Activated gamma-delta T cell treated with Interleukin-2 at 50 U/mL for 16 hours (primary cell): ENCODE measurements at regions not wholly inside any gene's neighbourhood (a gene's known extent, or its start where the extent isn't known, plus 50 kb on each side); places are given as distances from the start of the nearest gene placed in this dataset.

Source experiments
- DNase-seq: peaks from one replicate; pipeline ENCODE4 v3.0.0-alpha.2; 2020

DNA sequence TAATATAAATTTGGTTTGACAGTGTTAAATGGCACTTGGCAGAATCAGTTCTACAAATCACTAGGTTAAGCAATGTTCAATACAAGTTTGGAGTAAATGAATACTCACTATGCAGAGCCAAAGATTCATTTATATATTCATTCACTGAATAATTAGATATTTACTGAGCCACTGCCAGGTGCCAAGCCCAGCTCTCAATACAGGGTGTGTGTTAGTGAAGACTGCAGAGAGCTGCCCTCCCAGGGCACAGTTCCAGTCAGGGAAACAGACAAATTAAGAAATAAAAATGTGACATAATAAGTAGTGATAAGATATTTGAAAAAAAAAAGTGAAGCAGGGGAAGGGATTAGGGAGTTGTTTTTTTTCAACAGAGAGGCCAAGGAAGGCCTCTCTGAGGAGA, 411.7 kb downstream of the KCNRG start:
- no peak for DNase-seq

DNA sequence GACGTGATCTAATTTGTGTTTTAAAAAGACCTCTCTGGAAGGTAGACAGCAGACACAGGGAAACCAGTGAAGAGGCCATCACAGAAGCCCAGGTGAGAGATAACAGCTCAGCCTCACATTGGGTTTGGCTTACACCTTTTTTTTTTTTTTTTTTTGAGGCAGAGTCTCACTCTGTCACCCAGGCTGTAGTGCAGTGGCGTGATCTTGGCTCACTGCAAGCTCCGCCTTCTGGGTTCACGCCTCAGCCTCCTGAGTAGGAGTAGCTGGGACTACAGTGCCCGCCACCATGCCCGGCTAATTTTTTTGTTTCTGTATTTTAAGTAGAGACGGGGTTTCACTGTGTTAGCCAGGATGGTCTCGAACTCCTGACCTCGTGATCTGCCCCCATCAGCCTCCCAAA, 412.3 kb downstream of the KCNRG start:
- peak; percentile 34 for DNase-seq

DNA sequence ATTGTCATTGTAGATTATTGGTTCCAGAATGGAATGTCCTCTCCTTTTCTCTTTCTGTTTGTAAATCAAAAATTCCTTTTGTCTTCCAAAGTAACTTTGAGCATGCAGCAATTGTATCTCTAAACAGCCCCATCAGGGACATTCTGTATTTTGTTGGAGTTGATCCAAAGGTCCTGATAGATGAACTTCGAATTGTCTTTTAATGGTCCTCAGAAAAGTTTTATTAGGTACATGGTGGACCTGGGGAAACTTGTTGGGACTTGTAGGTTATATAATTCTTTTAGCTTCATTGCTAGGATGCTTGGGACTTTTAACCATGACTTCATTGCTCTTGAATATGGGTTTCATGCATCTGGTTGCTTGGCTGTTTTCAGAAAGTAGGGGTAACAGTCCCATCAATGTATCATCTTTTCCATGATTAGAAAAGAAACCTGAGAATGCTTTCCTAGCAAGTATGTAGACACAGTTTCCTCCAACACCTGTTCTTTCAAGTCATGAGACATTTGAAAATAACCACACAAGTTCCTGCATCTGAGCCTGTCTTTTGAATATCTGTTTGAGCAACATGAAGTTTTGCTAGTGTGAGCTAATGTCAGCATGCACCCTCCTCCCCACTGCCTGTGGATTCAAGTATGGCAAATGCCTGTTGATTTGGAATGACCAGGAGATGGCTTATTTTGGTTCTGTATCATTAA, 413.1 kb downstream of the KCNRG start:
- DNase-seq: no peak

DNA sequence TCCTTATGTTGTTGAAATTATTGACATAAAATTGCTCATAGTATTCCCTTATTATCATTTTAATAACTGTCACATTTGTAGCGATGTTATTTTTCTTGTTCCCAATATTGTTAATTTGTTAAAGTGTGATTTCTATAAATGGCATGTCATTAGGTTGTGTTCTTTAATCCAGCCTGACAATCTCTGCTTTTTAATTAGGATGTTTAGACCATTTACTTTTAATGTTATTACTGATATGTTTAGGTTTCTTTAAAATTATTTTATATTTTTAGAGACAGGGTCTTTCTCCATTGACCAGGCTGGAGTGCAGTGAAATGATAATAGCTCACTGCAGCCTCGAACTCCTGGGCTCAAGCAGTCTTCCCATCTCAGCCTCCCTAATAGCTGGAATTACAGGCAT, 408.5 kb downstream of the DLEU7 start:
- no peak for DNase-seq

DNA sequence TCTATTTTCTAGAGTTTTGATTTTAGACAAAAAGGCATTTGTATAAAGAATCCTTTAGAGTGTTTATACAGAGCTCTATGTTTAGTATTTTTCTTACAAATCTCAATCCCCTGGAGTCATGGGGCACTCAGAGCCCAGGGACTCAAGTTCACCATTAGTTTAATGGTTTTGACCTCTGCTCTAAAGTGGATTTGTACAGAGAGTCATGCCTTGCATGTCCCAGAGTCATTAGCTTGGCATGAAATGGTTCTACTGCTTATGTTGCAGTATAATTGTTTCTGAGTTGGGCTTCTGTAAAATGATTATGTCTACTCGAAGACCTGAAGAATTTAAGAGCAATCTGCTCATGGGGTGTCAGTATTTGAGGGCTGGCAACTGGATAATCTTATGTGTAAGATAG, 406.2 kb downstream of the DLEU7 start:
- no peak for DNase-seq

- DNase-seq: no peak
Observed at GRCh38 chr13:50438351-50438750, 405.1 kb downstream of the DLEU7 start.

- no peak for DNase-seq
Observed at GRCh38 chr13:50441130-50441529, 402.4 kb downstream of the DLEU7 start.

- no peak for DNase-seq
Observed at GRCh38 chr13:50444726-50445125, 398.8 kb downstream of the DLEU7 start.

DNA sequence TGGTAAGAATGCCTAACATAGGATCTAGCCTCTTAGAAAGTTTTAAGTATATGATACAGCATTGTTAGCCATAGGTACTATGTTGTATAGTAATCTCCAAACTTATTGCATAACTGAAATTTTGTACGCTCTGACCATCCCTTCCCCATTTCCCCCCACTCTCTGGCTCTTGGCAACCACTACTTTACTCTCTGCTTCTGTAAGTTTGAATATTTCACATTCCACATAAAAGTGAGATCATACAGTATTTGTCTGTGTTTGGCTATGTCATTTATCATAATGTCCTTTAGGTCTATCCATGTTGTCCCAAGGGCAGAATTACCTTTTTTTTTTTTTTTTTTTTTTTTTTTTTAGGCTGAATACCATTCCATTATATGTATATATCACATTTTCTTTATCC, 396.9 kb downstream of the DLEU7 start:
- no peak for DNase-seq

- DNase-seq: no peak
Observed at GRCh38 chr13:50448535-50448998, 394.9 kb downstream of the DLEU7 start.

DNA sequence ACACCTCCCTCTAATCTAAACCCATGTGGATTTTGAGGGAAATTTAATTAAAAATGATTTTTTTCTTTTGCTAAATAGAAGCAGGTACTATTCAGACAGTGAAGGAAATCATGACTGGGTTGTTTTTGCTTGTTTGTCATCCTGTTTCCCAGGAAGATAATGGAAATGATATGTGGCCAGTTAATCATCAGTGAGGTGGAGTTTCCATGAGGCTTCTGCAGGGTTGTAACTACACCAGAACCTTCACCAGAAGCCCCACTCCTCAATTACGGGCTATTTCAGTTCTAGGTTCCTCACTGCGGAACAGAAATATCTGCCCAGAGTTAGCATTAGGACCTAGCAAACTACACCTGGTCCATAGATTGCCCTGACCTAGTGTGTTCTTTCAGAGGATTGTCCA, 394.0 kb downstream of the DLEU7 start:
- no peak for DNase-seq

- no peak for DNase-seq
Observed at GRCh38 chr13:50450279-50450678, 393.2 kb downstream of the DLEU7 start.

DNA sequence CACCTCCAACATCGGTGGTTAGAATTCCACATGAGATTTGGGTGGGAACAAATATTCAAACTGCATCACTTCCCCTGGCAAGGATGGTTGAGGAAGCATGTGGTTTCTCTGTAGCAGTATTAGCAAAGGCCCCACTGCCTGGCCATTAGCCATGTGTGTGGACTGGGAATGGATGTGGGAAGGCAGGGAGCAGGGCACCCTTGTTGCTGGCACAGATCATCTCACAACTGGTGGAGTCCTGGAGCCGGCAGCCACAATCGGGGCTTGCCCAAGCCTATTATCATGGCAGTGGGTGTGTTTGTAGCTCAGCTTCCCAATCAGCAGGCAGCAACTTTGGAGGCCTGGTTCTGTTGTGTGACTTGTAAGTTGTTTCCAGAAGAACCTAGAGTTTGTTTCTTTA, 391.9 kb downstream of the DLEU7 start:
- DNase-seq: no peak

DNA sequence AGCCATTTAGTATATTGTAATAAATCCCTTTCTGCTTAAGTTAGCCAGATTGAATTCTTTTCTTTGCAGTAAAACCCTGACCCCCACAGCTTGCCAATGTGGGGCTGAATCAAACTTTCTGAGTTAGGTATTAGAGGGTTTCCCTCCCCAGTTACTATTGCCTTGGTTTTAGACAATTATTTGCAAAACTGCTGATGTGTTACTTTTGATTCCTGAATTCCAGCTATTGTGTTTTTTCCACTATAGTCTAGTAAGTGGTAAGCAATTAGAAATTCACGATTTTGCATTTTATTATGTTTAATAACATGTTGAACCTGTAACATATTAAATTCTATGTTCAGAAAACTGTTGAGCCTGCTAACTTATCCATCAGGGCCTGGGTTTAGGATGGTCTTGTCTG, 391.5 kb downstream of the DLEU7 start:
- no peak for DNase-seq

DNA sequence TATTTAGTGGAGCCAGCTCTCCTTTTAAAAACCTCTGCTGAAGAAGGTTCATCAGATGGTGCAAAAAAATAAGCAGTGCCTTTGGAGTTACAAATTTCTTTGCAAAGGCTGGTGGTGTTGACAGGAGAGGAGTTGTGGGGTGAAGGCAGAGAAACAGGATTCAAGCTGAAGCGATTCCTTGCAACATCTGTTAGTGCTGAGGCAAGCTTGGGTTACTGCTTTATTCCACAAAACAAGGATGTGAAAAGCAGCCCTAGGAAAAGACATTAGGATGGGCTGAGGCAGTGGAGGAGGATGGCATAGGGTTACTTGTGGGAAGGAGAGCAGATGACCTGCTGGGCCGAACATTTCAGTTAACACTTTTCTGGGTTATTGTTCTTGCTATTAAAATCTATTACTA, 390.7 kb downstream of the DLEU7 start:
- no peak for DNase-seq

GRCh38 chr13:50453188-50453587, 390.3 kb downstream of the DLEU7 start:
- no peak for DNase-seq

DNA sequence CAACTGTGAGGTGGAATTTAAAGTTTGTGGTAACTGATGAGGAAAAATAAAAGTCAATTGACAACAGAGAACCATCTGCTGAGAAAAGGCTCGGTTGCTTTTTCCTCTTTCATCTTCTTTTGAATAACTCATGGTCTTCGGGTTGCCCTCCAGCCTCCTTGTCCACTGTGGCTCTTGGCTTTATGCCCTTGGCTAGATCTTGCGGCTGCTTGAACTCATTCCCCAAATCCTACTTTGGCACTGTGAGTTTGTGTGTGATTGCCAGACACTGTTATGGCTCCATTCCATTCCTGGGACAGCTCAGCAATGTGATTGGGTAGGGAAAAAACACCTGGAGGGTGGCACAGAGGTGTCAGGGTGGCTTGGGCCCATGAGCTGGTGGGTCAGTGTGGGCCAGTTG, 387.4 kb downstream of the DLEU7 start:
- no peak for DNase-seq

DNA sequence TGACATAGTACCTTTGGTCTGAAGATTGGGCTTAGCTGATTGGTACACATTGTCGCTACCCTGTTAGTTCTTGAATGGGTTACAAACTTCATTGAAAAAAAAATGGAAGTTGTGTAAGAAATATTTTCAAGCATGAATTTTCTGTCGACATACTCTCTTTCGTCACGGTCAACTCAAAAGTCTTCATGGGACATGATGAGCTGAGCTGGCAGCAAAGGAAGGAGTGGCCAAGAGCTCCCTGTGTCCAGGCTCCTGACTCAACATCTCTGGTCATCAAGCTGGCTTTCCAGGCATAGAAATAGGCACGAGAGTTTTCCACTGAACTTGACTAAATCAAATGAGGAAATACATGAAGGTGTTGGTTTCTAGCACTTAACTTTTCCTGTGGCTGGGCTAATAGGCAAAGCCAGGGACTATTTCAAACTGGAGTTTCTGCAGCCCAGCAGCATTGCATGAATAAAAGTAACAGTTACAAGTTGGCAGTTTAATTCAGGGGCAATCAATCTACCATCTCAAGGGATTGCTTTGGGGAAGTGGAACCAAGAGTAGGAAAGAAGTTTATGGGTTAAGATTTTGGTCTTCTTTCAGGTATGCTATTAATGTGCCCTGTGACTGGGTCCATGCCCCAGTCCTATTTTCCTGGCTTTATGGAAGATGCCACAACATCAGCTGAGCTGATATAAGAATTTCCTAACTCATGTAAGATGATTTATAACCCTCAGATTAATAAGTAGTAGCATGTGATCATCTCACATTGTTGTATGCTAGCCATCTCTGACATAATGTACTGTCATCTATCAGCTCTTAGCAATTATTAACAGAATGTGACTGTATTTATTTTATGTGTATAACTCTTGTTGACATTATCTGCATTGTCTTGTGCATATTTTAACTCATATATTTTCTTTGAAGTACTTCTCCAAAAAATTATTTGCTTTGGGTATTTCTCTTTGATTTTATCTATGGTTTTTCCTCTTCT, 385.8 kb downstream of the DLEU7 start:
- DNase-seq: no peak

DNA sequence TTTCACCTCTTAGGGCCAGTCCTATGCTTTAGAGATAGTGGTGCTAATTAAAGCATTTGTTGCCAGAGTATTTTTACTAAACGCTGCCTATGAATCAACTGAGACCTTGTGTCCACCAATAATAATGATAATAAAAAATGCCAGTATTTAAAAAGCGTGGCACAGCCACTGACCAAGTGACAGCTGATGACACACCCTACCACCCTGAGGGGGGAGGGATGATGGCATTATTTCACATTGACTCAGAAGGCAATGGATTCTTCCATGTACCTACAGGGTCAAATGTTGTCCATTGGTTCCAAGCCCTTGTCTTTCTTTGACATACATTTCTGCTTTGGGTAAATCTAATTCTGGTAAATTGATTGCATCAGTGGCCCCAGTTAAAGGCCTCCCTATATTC, 384.4 kb downstream of the DLEU7 start:
- no peak for DNase-seq

DNA sequence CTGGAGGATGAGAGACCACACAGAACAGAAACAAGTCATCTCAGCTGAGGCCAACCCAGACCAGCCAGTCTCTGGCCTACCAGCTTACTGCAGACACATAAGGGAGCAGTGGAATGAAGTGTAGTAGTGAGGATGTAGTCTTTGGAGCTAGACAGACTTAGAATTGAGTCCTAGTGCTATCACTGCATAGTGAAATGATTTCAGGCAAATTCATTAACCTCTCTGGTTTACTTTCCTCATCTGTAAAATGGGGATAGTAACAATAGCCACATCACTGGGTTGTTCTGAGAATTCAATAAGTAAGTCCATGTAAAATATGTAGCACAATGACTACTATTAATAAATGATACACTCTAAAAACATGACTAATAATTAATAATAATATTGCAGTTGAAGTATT, 383.8 kb downstream of the DLEU7 start:
- no peak for DNase-seq

GRCh38 chr13:50460358-50460757, 383.1 kb downstream of the DLEU7 start:
- no peak for DNase-seq

GRCh38 chr13:50461189-50461588, 382.3 kb downstream of the DLEU7 start:
- DNase-seq: no peak

GRCh38 chr13:50463719-50464118, 379.8 kb downstream of the DLEU7 start:
- no peak for DNase-seq
